Ovary (tissue), 3 donors: ENCODE measurements at regions not wholly inside any gene's neighbourhood (a gene's known extent, or its start where the extent isn't known, plus 50 kb on each side); places are given as distances from the start of the nearest gene placed in this dataset.

ENCODE experiments used
- POLR2A ChIP-seq: fragments of 450-650 bp; IDR thresholded peaks from one replicate; pipeline ENCODE4 v1.6.1; 2017; ENCODE audit warnings: antibody characterized with exemption, mild to moderate bottlenecking, moderate library complexity
- TF ChIP-seq, protein P1 (sequence below), 3 donors: fragments of 450-650 bp in 2 of 3; fragments of 200-600 bp in 1 of 3; IDR thresholded peaks; one replicate each; pipeline versions ENCODE4 v1.5.1 to v1.8.0; 2016 to 2022; ENCODE audit warnings: antibody characterized with exemption in 3 of 3, mild to moderate bottlenecking in 1 of 3
- donor health status: DM: no; HTN: no; CAD: no.

DNA sequence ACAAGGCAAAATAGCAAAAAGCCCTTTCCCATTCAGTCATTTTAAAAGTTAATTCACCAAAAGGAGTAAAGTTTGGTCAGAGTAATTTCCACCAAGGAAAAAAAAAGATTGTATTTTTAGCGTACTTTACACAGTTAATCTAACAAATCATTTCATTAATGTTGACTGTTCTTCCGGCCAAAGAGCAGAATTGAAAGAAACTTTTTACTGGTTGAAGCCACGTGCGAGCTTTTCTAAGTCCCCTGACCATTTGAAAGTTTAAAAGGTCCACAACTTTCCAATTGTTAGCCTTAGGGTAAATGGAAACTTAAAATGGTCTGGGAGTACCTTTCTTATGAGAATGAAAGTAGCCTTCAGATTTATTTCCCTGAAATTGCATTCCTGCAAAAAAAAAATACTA lies 296.7 kb downstream of the ARL4A start:
- TF ChIP-seq, protein P1, sequence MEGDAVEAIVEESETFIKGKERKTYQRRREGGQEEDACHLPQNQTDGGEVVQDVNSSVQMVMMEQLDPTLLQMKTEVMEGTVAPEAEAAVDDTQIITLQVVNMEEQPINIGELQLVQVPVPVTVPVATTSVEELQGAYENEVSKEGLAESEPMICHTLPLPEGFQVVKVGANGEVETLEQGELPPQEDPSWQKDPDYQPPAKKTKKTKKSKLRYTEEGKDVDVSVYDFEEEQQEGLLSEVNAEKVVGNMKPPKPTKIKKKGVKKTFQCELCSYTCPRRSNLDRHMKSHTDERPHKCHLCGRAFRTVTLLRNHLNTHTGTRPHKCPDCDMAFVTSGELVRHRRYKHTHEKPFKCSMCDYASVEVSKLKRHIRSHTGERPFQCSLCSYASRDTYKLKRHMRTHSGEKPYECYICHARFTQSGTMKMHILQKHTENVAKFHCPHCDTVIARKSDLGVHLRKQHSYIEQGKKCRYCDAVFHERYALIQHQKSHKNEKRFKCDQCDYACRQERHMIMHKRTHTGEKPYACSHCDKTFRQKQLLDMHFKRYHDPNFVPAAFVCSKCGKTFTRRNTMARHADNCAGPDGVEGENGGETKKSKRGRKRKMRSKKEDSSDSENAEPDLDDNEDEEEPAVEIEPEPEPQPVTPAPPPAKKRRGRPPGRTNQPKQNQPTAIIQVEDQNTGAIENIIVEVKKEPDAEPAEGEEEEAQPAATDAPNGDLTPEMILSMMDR (IDR thresholded peaks at IDR 0.05): no peak
- TF ChIP-seq POLR2A: no peak
